CD4-positive, alpha-beta T cell treated with Interleukin-12 subunit alpha and Interleukin-12 subunit beta, for 1 hour (primary cell): ENCODE measurements at regions not wholly inside any gene's neighbourhood (a gene's known extent, or its start where the extent isn't known, plus 50 kb on each side); places are given as distances from the start of the nearest gene placed in this dataset.

ENCODE experiments used
- DNase-seq: peaks from one replicate; pipeline ENCODE4 v3.0.0-alpha.2; 2020

- no peak for DNase-seq
These were observed 54.0 kb downstream of the C11orf91 start for GRCh38 chr11:33646629-33647028.

DNA sequence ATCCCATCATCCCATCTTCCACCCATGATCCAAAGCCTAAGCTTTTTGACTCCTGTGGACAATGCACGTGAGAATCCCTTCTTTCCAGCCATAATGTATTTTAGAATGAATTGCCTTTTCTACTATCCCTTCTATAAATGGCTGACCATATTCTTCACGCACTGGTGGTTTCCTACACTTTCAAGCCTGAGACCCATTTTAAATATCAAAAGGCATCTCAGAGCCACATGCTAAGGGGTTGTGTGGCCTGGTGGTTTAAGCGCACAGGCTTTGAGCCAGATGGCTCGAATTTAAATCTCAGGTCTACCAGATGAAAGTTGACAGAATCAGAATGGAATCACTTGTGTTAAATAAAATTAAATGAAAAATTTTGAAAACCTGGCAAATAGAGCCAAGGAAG lies 54.5 kb downstream of the C11orf91 start:
- DNase-seq = no peak

- no peak for DNase-seq
These were observed 54.9 kb downstream of the C11orf91 start for GRCh38 chr11:33645686-33646085.

DNA sequence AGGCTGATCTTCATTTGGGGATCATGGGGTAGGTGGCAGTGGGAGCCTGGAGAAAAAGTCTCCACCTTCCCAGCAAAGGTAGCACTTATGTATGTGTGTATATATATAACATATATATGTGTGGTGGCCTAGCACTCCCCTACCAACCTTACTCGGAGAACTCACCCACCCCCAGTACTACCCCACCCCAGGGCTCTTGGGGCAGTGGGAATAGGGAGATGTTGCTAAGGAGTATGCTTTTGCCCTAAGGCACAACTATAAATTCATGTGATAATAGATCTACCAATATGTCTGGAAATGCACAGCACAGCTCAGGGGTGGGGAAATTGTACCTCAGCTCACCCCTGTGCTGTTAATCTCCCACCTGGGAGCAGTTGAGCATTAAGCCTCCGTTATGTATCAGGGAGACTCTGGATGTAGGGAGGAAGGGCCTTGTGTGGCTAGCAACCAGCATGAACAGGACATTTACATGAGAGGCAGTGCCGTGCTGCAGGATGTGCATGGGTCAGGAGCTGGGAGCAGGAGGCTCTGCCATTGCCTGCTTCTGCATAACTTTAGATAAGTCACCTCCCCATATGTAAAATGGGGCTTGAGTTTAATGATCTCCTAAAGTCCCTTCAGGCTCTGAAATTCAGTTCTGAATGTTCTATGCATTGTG lies 57.3 kb downstream of the C11orf91 start:
- DNase-seq = no peak

GRCh38 chr11:33642461-33643166 lies 58.0 kb downstream of the C11orf91 start:
- no peak for DNase-seq

- DNase-seq = no peak
These were observed 59.8 kb downstream of the C11orf91 start for GRCh38 chr11:33640730-33641371.

- no peak for DNase-seq
These were observed 62.0 kb downstream of the C11orf91 start for GRCh38 chr11:33638608-33639007.

- no peak for DNase-seq
These were observed 64.5 kb downstream of the C11orf91 start for GRCh38 chr11:33636104-33636503.

DNA sequence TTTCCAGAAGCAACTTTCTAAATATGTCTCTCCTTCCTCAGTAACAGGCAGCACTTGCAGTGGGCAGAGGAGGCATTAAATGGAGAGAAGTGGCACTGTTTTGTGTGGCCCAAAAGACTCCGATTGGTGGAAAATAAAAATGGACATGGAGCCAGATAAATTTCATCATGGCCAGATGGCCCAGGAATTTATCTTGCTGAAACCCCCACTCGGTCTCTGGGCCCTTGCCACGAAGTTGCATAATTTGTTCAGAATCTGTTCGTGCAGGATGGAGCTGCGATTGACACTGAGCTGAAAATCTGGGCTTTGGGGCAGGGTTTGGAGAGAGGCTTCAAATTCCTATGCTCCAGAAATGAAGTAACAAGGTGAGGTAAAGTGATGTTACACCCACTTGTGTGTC lies 65.5 kb downstream of the C11orf91 start:
- DNase-seq = no peak

DNA sequence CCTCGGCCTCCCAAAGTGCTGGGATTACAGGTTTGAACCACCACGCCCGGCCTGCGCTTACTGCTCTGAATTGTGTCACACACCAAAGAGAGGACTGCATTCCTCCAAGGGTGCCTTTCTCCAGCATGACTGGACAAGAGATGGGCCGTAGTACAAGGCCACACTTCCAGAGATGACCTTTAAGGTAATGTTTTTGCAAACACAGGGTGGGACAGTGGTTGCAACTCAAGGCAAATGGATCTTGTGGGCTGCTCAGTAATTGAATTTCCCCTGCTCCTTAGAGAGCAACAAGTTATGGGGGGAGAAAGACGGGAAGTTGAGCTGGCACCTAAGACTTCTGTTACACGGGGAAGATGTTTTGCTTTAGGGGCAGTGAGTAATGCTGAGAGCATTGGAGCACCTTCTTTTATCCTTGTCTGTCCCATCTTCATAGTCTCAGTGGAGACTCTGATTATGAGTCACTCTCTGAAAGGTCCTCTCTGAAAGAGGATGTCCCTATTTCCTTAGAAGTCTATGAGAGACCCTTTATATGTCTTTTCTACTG lies 66.3 kb downstream of the C11orf91 start:
- DNase-seq = no peak

DNA sequence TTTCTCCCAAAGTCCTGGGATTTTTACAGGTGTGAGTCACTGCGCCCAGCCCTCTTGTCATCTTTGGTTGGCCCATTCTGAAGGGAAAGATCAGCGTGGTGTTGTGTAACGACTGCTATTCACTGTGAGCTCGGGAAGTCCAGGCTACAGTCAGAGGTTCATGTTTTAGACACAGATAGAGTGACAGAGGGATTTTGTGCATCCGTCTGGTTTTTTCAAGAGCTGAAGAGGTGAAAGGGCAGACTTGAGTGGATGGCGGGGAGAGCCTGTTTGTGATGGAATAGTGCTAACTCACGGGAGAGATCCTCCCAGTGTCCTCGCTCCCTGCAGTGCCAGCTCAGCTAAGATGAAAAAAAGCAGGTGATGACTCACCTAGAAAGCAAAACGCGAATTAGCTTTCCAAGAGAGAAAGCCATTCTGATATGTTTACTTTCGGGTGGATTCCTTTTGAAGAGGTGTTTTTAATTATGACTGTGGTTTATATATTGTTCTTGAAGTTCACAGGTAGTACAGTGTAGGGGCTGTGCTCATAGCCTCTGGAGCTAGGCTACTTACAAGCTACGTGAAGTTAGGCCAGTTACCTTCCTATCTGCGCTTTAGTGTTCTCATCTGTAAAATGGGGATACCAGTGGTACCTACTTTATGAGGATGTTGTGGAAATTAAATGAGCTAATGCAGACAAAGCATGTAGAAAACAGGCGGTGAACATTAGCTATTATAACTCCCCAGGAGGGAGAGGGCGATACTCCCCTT lies 67.2 kb downstream of the C11orf91 start:
- no peak for DNase-seq

GRCh38 chr11:33631749-33632091 lies 68.9 kb downstream of the C11orf91 start:
- DNase-seq = no peak

DNA sequence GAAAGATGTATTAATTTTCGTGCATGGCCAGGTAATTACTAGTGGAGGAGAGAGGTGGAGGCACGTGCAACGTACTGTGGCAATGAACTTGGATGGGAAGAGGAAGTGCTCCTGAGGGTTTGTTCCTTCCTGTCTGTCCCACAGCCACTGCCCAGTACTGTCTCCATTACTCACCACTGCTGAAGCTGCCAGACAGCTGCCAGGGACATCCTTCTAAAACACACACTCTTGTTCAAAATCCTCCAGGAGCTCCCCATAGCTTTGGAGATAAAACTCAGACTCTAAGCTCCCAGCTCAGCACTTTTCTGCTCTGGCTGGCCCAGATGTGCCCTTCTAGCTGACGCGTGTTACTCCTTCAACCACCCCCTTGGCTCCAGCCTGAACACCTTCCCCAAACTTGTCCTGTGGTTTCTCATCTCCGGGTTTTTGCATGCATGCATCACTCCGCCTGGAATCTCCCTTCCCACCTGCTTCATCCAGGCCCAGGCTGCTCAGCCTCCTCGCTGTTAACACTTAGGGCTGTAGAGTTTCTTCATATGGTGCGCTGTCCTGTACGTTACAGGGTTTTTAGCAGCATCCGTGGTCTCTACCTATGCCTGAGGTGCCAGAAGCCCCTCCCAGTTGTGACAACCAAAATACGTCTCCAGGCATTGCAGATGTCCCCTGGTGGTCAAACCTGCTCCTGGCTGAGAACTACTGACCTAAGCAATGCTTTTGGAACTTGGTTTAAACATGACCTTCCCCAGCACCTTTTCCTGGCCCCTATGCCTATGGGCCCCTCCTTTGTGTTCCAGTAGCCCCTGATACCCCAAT lies 69.5 kb downstream of the C11orf91 start:
- no peak for DNase-seq

- no peak for DNase-seq
These were observed 76.5 kb downstream of the C11orf91 start for GRCh38 chr11:33624083-33624482.

DNA sequence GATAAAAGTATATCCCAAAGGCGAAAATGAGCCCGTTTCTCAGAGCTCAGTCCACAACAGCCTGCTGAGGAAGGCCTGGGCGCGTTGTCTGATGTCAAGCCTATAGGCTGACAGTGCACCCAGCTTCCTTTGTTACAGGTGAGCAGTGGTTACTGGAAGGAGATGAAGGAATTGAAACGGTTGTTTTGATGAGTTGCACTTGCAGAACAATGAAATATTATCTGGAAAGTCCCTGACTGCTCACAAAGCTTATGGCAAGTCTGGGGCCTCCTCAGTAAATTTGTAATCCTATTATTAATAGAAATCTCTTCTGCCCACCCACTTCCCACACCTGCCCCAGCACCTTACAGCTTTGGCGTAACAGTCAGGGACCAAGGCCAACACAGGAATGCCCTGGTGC lies 77.8 kb downstream of the C11orf91 start:
- DNase-seq = no peak

- no peak for DNase-seq
These were observed 78.4 kb downstream of the C11orf91 start for GRCh38 chr11:33622186-33622585.

- DNase-seq = no peak
These were observed 80.0 kb downstream of the C11orf91 start for GRCh38 chr11:33620423-33621171.

DNA sequence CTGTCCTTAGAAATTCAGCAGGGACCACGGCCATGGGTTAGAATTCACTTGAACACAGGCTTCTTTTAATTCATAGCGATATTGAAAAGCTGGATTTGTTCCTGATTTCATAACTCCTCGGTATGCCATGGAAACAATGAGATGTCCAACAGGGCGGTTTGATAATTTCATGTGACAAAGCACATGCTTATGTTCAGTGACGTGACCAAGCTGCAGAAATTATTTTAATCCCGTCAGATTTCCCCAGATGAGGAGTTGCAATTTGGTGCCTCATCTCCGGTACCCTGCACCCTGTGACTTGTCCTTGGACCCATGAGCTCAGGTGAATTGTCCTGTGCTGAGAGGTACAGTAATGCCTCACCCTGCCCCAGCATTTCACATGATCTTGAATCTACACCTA lies 81.7 kb downstream of the C11orf91 start:
- DNase-seq = no peak

- DNase-seq = no peak
These were observed 82.3 kb downstream of the C11orf91 start for GRCh38 chr11:33618351-33618710.

DNA sequence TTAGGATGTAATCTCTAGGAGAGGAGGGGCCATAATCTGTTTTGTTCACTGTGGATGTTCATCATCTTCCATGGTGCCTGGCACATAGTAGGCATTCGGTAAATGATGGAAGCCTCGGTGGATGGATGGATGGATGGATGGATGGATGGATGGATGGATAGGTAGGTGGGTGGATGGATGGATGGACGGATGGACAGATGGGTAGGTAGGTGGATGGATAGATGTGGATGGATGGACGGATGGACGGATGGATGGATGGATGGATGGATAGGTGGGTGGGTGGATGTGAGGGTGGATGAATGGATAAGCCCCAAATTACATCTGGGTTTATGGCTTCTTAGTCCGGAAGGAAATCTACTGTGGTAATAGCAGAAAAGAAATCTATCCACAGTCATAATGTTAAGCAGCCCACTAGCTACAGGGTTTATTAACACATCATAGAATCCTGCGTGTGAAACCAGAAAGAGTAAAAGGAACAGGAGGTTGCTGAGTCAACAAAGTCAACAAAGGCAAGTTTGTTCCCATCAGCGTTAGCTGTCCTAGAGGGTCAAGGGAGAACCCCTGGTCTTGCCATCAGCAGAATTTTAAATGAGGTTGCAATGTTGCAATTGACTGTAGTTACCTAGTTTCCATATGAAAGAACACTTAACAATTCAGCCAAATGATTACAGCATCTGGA lies 82.8 kb downstream of the C11orf91 start:
- DNase-seq = no peak

DNA sequence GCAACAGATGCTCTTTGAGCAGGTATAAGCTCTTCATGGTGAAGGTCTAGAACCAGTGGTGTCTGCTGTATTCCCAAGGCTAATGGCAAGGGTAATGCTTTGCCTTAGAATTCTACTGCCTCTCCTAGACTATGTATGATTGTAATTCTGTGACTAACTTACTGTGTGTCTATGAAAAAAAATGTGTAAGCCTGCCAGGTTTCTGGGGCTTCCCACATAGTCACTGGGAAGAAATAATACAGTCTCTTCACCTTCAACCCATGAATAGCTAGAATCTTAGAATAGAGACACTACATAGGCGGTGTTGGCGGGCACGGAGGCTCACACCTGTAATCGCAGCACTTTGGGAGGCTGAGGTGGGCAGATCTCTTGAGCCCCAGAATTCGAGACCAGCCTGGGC lies 84.1 kb downstream of the C11orf91 start:
- no peak for DNase-seq
